Fibroblast of skin of right biceps (primary cell): ENCODE measurements at regions not wholly inside any gene's neighbourhood (a gene's known extent, or its start where the extent isn't known, plus 50 kb on each side); places are given as distances from the start of the nearest gene placed in this dataset.
A peak's percentile ranks its signal among the peaks of the same experiment; 100 is the strongest.
"Not testable (repeated sequence)": the region's sequence is repeated elsewhere in the genome, so short reads cannot be mapped to it uniquely, and the experiment has no call there.

Experiments used
- DNase-seq: peaks from one replicate; pipeline ENCODE4 v3.0.0-alpha.2; 2013

- DNase-seq: no peak
Observed at GRCh38 chr22:27068121-27068520, 410.7 kb downstream of the MIAT start.

- DNase-seq: no peak
Observed at GRCh38 chr22:27070594-27070993, 413.2 kb downstream of the MIAT start.

GRCh38 chr22:27073601-27074425 is 416.4 kb downstream of the MIAT start:
- peak; percentile 46 for DNase-seq

GRCh38 chr22:27075028-27075678 is 417.8 kb downstream of the MIAT start:
- peak; percentile 27 for DNase-seq

- DNase-seq: no peak
Observed at GRCh38 chr22:27075891-27076290, 418.5 kb downstream of the MIAT start.

GRCh38 chr22:27078064-27078463 is 420.7 kb downstream of the MIAT start:
- DNase-seq: not testable (repeated sequence)

GRCh38 chr22:27080036-27080578 is 422.7 kb downstream of the MIAT start:
- DNase-seq: no peak

GRCh38 chr22:27080863-27081262 is 423.5 kb downstream of the MIAT start:
- DNase-seq: no peak

- no peak for DNase-seq
Observed at GRCh38 chr22:27083610-27084009, 426.2 kb downstream of the MIAT start.

- DNase-seq: no peak
Observed at GRCh38 chr22:27084130-27084529, 426.7 kb downstream of the MIAT start.

- no peak for DNase-seq
Observed at GRCh38 chr22:27086080-27087044, 429.0 kb downstream of the MIAT start.

GRCh38 chr22:27087051-27087450 is 429.7 kb downstream of the MIAT start:
- no peak for DNase-seq

GRCh38 chr22:27088026-27088425 is 430.6 kb downstream of the MIAT start:
- peak; percentile 88 for DNase-seq

GRCh38 chr22:27089264-27089663 is 431.9 kb downstream of the MIAT start:
- DNase-seq: no peak

GRCh38 chr22:27090611-27091011 is 433.2 kb downstream of the MIAT start:
- DNase-seq: no peak

GRCh38 chr22:27093422-27093821 is 436.0 kb downstream of the MIAT start:
- no peak for DNase-seq

GRCh38 chr22:27094633-27095308 is 437.4 kb downstream of the MIAT start:
- DNase-seq: peak; percentile 89

- no peak for DNase-seq
Observed at GRCh38 chr22:27097506-27097905, 440.1 kb downstream of the MIAT start.

GRCh38 chr22:27097933-27098332 is 440.5 kb downstream of the MIAT start:
- peak; percentile 56 for DNase-seq

- DNase-seq: no peak
Observed at GRCh38 chr22:27099946-27100722, 442.7 kb downstream of the MIAT start.

GRCh38 chr22:27100789-27101188 is 443.4 kb downstream of the MIAT start:
- DNase-seq: peak; percentile 89
